ENCODE measurements at regions not wholly inside any gene's neighbourhood (a gene's known extent, or its start where the extent isn't known, plus 50 kb on each side); places are given as distances from the start of the nearest gene placed in this dataset.
"Not testable (repeated sequence)": the region's sequence is repeated elsewhere in the genome, so short reads cannot be mapped to it uniquely, and the experiment has no call there.

DNA sequence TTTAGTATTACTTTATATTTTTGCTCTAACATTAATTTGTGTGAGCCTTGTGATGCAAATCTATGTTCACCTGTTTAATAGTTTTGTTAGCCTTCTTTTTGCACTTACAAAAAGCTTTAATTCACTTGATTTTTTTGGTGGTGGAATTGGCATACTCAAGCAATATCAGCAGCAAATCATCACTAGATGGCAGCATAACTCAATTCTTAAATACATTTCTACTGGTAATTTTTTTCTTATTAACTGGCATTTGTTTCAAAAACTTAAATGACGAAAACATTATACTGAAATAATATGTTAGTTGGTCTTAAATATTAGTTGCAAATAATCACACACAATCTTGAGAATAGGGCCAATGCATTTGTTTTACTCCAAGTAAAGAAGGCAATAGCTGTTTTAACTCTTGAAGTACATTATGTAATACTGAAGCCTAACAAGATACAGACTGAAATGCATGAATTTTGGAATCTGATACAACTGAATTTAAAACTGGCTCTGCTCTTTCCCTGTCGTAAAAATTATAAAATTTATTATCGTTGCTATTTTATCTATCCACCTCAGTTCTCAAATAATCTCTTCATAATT, 151.5 kb downstream of the ATXN7L3B start:
- DNase-seq, result peak; percentile 36

DNA sequence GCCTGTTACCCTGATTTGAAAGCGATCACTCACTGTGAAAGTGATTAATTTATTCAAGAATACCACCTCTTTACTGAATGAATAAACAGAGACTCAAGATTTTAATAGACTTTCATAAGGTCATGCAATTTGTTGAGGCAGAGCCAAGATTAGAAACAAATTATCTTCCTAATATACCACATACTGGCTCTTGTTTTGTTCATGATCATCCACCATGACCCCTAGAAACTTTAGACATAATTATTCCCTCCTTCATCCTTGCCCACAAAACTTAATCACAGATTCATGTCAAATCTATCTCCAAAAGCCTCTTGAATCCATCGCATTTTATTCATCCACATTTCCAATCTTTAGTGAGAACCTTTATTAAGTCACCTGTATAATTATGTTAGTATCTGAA, 152.3 kb downstream of the ATXN7L3B start:
- no peak for DNase-seq

DNA sequence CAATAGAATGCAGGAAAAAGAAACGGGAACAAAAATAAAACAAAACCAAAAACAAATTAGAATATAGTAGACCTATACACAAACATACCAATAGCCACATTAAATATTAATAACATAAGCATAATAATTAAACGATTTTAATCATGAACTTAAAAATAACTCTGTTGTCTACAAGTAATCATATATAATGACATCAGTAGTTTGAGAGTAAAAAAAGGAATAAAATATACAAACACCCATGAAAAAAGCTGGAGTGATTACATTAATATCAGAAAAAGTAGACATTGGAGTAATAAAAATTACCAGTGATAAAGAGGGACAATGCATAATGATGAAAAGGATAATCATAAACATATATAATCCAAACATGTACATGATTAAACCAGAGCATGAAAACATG, 181.8 kb downstream of the ATXN7L3B start:
- no peak for DNase-seq

- DNase-seq, result no peak
Measured at GRCh38 chr12:74722709-74723108, 185.1 kb downstream of the ATXN7L3B start.

DNA sequence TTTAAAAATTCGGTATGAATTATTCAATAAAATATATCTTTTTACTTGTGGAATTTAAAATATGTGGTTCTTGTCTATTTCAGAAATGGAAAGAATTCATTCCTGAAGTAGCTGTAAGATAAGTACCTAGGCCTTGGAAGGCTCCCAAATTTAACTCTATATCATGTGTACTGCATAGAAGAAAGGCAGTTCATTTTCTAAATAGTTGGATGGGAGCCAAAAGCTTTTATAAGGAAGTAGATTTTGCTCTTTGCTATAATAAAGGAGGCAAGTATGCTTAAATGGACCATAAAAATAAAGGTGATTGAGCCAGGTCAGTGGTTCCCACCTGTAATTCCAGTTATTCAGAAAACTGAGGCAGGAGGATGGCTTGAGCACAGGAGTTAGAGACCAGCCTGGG, 187.5 kb downstream of the ATXN7L3B start:
- peak; percentile 26 for DNase-seq

GRCh38 chr12:74728006-74728405, 190.4 kb downstream of the ATXN7L3B start:
- DNase-seq, result no peak

DNA sequence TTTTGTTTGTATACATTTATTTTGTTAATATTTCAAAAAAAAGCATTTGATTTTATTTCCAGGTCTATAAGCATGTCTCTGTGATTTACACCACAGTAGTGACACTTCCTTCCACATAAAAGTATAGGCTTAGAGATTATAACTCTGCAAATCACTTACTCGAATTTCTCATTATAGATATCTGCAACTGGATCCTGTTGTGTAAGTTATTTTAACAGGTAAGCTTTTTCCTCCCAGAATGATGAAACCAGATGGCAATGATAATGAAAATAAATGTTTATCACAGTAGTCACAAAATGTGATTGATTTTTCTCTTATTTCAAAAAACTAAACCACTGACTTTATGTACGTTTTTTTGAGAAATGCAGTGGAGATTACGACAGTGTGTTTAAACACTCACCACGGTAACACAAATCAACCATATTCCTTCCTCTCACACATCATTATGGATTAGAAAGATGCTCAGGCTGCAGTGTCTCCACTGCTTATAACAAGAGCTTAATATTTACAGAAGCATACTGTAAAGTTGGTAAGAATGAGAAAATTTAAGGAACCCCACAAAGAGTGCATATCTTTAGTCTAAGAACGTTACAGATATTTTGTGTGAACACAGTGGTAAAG, 194.6 kb downstream of the ATXN7L3B start:
- DNase-seq, result no peak

DNA sequence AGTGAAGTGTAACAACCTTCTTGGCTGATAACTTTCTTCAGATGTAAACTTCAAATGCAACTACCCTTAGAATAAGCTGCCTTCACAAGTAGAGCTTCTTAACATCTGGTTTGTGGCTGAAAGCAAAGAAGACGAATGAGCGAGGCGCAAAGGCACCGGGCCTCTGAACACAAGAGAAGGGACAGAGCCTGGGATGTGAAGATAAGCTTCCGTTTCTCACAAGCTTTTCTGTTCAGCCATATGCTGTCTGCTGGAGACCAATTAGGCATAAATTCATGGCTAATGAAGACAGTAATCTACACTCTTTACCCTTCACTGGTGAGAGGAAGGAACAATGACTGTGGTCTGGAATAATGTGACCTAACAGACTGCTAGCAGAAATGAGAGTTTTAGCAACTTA, 195.2 kb downstream of the ATXN7L3B start:
- no peak for DNase-seq

- DNase-seq, result no peak
Measured at GRCh38 chr12:74741112-74741511, 203.5 kb downstream of the ATXN7L3B start.

- peak; percentile 4 for DNase-seq
Measured at GRCh38 chr12:74747305-74747704, 209.7 kb downstream of the ATXN7L3B start.

DNA sequence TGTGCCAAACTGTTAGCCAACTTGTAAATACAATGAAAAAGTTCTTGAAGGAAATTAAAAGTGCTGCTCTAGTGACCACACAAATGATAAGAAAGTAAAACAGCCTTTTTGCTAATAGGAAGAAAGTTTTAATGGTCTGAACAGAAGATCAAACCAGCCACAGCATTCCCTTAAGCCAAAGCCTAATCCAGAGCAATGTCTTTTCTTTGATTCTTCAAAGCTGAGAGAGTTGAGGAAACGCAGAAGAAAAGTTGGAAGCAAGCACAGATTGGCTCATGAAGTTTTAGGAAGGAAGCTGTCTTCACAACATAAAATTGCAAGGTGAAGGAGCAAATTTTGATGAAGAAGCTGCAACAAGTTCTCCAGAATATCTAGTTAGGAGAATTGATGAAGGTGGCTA, 213.8 kb downstream of the ATXN7L3B start:
- DNase-seq, result no peak

- DNase-seq, result no peak
Measured at GRCh38 chr12:74752215-74752614, 214.6 kb downstream of the ATXN7L3B start.

- DNase-seq, result no peak
Measured at GRCh38 chr12:74770552-74770951, 232.9 kb downstream of the ATXN7L3B start.

DNA sequence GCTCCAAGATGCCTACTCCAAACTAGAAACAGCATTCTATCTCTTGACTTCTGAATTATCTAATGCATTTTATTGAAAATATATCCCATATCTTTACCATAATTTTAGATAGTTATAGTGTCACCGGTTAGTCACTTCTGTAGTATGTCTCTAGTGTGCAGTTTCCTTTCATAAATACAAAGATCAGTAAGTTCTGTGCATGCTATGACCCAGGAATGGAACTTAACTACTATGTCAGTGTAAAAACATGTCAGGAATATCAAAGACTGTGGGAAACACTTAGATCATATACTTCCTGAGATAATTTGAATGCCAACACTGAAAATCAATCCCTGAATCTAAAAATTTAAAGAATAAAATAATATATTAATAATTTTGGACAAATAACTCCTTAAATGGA, 237.6 kb downstream of the ATXN7L3B start:
- DNase-seq, result no peak

DNA sequence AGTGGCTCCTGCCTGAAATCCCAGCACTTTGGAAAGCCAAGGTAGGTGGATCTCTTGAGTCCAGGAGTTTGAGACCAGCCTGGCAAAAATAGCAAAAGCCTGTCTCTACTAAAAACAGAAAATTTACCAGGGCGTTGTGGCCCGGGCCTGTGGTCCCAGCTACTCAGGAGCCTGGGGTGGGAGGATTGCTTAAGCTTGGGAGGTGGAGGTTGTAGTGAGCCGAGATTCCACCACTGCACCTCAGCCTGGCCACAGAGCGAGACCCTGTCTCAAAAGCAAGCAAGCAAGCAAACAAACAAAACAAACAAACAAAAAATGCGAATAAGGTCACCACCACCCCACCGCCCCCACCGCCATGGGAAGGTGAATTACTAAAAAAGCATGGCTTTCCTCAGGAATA, 238.7 kb downstream of the ATXN7L3B start:
- DNase-seq, result no peak

DNA sequence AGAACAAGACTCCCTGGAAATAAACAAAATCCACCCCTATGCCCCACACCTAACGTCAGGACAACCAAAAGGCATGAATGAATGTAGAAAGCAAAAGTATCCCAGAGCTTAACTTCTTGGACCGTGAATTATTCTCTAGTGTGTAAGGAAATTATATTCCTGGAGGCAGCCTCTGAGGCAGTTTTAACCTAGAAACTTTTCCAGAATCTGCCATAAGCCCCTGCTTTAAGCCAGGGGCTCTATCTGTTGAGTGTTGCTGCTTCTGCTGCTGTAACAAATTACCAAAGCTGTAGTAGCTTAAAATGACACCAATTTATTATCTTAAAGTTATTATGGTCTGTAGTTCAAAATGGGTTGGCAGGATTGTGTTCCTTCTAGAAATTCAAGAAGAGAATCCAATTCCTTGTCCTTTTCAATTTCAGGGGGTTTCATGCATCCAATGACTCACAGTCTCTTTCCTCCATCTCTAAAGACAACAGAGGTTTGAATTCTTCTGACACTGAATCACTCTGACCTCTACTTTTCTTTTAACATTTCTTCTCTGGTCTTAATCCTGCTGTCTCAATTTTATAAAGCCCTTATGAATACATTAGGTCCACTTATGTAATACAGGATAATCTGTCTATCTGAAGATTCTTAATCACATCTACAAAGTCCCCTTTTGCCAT, 242.7 kb downstream of the ATXN7L3B start:
- no peak for DNase-seq

DNA sequence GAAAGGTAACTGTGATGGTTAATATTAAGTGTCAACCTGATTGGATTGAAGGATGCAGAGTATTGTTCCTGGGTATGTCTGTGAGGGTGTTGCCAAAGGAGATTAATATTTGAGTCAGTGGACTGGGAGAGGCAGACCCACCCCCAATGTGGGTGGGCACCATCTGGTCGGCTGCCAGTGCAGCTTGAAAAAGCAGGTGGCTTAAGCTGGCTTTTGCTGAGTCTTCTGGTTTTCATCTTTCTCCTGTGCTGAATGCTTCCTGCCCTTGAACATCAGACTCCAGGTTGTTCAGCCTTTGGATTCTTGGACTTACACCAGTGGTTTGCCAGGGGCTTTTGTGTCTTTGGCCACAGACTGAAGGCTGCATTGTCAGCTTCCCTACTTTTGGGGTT, 243.2 kb downstream of the ATXN7L3B start:
- DNase-seq, result not testable (repeated sequence)

- DNase-seq, result no peak
Measured at GRCh38 chr12:74781991-74782485, 244.4 kb downstream of the ATXN7L3B start.

DNA sequence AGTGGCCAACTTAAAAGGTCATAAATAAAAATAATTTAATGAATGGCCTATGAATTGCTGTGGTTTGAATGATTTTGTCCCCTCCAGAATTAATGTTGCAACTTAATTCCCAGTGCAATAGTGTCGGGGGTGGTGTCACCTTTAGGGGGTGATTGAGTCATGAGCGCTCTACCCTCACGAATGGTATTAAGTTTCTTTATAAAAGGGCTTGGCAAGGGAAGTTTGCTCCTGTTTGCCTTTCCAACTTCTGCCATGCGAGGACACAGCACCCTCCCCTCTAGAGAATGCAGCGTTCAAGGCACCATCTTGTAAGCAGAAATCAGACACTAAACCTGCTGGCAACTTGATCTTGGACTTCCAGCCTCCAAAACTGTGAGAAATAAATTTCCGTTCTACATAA, 253.3 kb downstream of the ATXN7L3B start:
- no peak for DNase-seq

GRCh38 chr12:74791365-74791764, 253.7 kb downstream of the ATXN7L3B start:
- DNase-seq, result no peak

GRCh38 chr12:74794522-74794921, 256.9 kb downstream of the ATXN7L3B start:
- DNase-seq, result no peak

DNA sequence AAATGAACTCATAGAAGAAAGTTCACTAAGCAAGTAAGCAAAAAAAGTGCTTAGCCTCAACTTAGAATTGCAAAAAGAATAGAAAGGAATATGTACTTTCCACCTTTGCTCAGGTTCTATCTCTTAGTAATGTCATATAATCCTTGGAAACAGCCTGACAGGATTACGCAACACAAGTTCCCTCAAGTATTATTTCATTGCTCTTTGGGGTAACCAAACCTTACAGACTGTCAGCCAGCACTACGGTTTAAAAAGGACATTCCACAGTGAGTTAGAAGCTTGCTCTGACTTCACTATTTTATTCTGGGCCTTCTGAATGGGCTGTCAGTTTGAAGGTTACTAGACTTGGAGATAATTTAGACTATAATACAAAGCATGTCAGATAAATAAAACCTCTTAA, 264.0 kb downstream of the ATXN7L3B start:
- DNase-seq, result no peak

DNA sequence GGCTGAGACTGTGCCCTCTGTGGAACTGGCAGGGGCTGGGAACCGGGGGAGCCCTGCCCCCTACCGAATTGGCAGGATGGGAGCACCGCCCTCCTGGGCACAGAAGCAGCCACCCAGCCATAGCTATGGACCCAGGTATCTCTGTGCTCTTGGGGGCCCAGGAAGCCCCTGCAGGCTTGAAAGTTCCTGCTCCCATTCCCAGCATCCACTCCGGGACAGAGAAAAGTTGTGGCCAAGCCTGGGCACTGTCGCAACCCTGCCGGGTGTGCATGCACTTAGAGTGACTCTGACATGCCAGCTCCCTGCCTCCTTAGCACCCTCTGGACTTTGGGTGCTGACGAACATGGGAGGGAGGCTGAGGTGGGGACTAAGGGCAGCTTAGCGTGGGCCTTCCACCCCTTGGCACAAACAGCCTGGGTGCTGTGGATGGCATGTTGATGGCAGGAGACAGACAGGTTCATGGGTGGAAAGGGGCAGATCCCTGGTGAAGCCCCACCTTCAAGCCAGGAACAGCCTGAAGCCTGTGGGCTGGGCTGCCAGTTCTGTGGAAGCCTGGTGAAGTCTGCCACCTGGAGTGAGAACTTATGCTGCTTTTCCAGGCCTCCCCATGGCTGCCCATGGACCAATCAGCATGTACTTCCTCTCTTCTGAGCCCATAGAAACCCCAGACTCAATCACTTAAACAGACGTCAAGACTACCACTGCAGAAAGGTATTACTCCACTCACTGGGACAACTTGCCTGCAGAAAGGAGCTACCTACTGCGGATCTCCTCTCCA, 279.0 kb downstream of the ATXN7L3B start:
- DNase-seq, result no peak

GRCh38 chr12:74817499-74817898, 279.9 kb downstream of the ATXN7L3B start:
- no peak for DNase-seq

Data from NCI-H69 (cell line).